ENCODE measurements at regions not wholly inside any gene's neighbourhood (a gene's known extent, or its start where the extent isn't known, plus 50 kb on each side); places are given as distances from the start of the nearest gene placed in this dataset.

DNA sequence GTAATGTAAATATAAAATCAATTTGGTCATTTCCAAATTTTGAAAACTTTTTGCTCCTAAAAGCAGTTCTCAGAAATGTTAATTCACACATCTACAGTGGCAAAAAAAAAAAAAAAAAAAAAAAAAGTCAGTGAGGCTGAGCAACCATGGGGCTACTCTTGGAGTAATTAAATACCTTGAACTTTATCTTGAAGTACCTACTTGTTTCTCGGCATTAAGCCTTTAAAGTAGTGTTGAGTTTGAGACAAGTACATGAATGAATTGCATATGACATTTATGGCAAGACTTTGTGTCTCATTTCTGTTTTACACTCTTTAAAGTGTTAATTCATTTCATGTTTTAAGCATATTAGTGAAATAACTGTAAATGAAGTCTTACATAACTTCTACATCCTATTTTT, 613.3 kb downstream of the XIRP2 start:
- DNase-seq (ENCODE audit: low spot score) = no peak

GRCh38 chr2:167493862-167494261, 605.6 kb downstream of the XIRP2 start:
- no peak for DNase-seq (ENCODE audit: low spot score)

DNA sequence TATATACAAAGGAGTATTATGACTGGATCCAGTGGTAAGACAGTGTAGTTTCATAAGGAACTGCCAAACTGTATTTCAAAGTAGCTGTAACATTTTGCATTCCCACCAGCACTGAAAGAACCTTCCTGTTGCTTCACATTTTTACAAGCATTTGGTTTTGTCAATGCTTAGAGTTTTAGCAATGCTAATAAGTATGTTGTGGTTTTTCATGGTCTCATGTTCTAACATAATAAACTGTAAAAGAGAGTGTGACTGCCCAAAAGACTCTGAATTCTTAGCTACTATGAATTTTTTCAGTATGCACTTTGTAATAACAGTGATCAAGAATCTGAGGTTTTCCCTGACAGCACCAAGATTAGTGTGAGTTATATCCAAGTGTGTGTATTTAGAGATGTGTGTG, 604.2 kb downstream of the XIRP2 start:
- no peak for DNase-seq (ENCODE audit: low spot score)

DNA sequence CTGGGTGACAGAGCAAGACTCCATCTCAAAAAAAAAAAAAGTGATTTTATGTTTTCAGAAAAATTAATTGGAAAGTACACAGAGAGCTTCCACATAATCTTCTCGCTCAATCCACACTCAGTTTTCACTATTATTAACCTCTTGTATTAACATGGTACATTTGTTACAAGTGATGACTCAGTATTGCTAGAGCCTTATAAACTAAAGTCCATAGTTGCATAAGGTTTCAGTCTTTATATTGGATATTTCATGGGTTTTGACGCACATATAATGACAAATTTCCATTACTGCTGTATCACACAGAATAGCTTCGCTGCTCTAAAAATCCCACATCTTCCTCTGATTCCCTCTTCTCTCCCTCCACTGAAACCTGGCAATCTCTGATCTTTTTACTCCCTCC, 603.5 kb downstream of the XIRP2 start:
- no peak for DNase-seq (ENCODE audit: low spot score)

- DNase-seq (ENCODE audit: low spot score) = no peak
Measured at GRCh38 chr2:167490455-167490854, 602.2 kb downstream of the XIRP2 start.

GRCh38 chr2:167489325-167489724, 601.0 kb downstream of the XIRP2 start:
- DNase-seq (ENCODE audit: low spot score) = no peak

GRCh38 chr2:167487728-167488127, 599.4 kb downstream of the XIRP2 start:
- no peak for DNase-seq (ENCODE audit: low spot score)

DNA sequence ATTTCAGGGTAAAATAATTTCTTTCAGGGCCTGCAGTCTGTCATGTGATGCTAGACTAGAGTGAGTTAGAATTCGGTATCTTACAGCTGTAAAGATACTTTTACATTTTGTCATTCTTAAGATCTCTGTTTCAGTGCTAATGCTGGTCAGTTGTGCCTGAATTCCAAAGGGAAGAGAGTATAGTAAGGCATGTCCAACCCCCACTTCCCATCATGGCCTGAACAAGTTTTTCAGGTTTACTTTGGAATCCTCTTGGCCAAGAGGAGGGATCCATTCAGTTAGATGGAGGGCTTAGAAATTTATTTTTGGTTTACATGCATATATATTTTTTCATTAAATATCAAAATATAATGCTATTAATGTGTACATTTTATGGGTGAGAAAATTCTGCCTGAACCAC, 596.6 kb downstream of the XIRP2 start:
- DNase-seq (ENCODE audit: low spot score) = no peak

GRCh38 chr2:167480986-167481309, 592.7 kb downstream of the XIRP2 start:
- no peak for DNase-seq (ENCODE audit: low spot score)

GRCh38 chr2:167480232-167480985, 592.1 kb downstream of the XIRP2 start:
- DNase-seq (ENCODE audit: low spot score) = no peak

GRCh38 chr2:167478196-167478595, 589.9 kb downstream of the XIRP2 start:
- peak; percentile 39 for DNase-seq (ENCODE audit: low spot score)

GRCh38 chr2:167475791-167476190, 587.5 kb downstream of the XIRP2 start:
- no peak for DNase-seq (ENCODE audit: low spot score)

GRCh38 chr2:167471734-167472133, 583.5 kb downstream of the XIRP2 start:
- DNase-seq (ENCODE audit: low spot score) = no peak

- no peak for DNase-seq (ENCODE audit: low spot score)
Measured at GRCh38 chr2:167471332-167471731, 583.1 kb downstream of the XIRP2 start.

DNA sequence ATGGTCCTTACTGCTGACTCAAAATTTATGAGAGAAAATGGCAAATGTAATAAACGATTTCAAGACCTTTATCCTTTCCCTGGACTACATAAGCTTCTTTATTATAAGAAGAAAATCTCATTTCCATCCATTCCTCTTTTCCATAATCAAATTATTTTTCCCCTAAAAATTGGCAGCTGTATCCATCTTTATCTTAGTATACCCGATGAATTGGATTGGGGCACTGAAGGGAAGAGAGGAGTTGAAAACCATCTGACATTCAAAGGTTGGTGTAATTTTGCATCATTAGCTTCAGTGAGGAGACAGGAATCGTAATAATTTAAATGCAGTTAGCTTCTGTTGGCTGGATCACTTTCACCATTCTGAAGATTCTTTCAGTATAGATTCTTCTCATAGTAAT, 574.1 kb downstream of the XIRP2 start:
- no peak for DNase-seq (ENCODE audit: low spot score)

- DNase-seq (ENCODE audit: low spot score) = no peak
Measured at GRCh38 chr2:167454036-167454435, 565.8 kb downstream of the XIRP2 start.

GRCh38 chr2:167451496-167452289, 563.4 kb downstream of the XIRP2 start:
- DNase-seq (ENCODE audit: low spot score) = no peak

- DNase-seq (ENCODE audit: low spot score) = no peak
Measured at GRCh38 chr2:167450364-167450763, 562.1 kb downstream of the XIRP2 start.

- DNase-seq (ENCODE audit: low spot score) = no peak
Measured at GRCh38 chr2:167440382-167440781, 552.1 kb downstream of the XIRP2 start.

- DNase-seq (ENCODE audit: low spot score) = peak; percentile 83
Measured at GRCh38 chr2:167438206-167438605, 549.9 kb downstream of the XIRP2 start.

DNA sequence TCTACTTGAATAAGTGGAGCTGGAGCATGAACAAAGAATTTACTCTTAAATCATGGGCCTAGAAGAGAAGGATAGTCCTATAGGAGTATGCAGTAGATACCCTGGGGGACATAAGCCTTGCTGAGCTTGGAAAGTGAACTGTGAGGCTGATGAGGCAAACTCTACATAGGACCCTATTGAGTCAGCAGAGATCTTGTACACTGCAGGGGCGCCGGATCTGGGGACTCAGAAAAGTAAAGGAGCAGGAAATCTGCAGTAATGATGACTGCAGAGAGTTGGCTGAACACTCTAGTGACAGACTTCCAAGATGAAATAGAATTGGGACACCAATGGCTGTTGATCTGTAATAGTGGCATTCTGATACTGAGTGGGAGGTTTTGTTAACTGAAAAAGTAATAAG, 543.7 kb downstream of the XIRP2 start:
- DNase-seq (ENCODE audit: low spot score) = no peak

DNA sequence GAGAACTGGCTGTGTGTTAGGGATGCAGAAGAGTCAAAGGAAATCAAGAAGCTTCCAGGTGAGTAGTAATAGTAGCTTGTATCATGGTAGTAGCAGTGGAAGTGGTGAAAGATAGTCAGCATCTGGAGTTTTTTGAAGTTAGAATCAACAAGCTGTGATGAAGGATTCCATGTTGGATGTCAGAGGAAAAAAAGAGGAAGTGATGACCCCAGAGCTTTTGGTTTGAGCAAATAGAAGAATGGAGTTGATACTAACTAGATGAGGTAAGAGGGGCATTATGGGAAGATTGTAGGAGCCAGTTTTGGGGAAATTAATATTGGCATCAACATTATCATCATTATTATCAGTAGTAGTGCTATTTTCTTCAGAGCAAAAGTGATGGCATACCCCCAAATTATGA, 542.2 kb downstream of the XIRP2 start:
- no peak for DNase-seq (ENCODE audit: low spot score)
